Stimulated activated naive CD8-positive, alpha-beta T cell treated with anti-CD3 and anti-CD28 coated beads, Interleukin-15, amount 100 ng/mL, for 72 hours (primary cell): ENCODE measurements at regions not wholly inside any gene's neighbourhood (a gene's known extent, or its start where the extent isn't known, plus 50 kb on each side); places are given as distances from the start of the nearest gene placed in this dataset.
"Not testable (repeated sequence)": the region's sequence is repeated elsewhere in the genome, so short reads cannot be mapped to it uniquely, and the experiment has no call there.

ENCODE experiments used
- ATAC-seq: fragments of 150-1000 bp; cut with Tn5 transposase; 2 replicates; pipeline ENCODE4 v1.10.0; 2021; ENCODE audit warnings: mild to moderate bottlenecking, moderate library complexity
- DNase-seq, 2 donors: peaks; one replicate each; pipeline ENCODE4 v3.0.0; 2021 to 2022
- H3K27ac Mint-ChIP-seq, 2 donors: one replicate each; pipeline ENCODE4 v1.8.0; 2022; ENCODE audit warnings: mild to moderate bottlenecking in 2 of 2, mixed read lengths in 2 of 2, moderate library complexity in 2 of 2
- H3K27me3 Mint-ChIP-seq: one replicate; pipeline ENCODE4 v1.8.0; 2022; ENCODE audit warnings: mixed read lengths
- H3K4me1 Mint-ChIP-seq: one replicate; pipeline ENCODE4 v1.8.0; 2022; ENCODE audit warnings: mild to moderate bottlenecking, mixed read lengths
- H3K4me3 Mint-ChIP-seq, 2 donors: one replicate each; pipeline ENCODE4 v1.8.0; 2022; ENCODE audit warnings: mild to moderate bottlenecking in 2 of 2, mixed read lengths in 2 of 2, moderate library complexity in 1 of 2
- H3K9me3 Mint-ChIP-seq, 2 donors: one replicate each; pipeline ENCODE4 v1.8.0; 2022; ENCODE audit warnings: mixed read lengths in 2 of 2

DNA sequence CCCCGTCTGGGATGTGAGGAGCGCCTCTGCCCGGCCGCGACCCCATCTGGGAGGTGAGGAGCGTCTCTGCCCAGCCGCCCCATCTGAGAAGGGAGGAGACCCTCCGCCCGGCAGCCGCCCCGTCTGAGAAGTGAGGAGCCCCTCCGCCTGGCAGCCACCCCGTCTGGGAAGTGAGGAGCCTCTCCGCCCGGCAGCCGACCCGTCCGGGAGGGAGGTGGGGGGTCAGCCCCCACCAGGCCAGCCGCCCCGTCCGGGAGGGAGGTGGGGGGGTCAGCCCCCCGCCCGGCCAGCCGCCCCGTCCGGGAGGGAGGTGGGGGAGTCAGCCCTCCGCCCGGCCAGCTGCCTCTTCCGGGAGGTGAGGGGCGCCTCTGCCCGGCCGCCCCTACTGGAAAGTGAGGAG, 454.4 kb upstream of the CAMK1G start:
- H3K9me3 Mint-ChIP-seq, ATAC-seq, H3K4me1 Mint-ChIP-seq: not testable (repeated sequence)

DNA sequence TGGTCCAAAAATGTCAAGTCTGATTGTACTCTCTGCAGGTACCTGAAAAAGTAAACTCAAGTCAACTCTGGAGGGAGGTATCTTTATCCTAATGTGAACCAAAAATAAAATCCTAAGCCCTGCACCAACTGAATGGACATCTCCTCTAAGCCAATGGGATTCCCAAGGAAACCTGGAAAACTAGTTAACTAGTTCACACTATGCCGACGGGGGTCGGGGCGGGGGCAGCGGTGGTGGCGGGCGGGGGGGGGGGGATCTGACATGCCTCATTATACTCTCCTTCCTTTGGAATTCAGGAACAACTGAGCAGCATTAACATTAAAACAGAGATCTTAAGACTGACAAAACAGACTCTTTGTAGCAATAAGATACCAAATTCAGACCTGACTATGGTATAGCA, 452.6 kb upstream of the CAMK1G start:
- no peak overlapping the region for H3K4me3 Mint-ChIP-seq
- no peaks in the 10 kb centered on the region for H3K27me3 Mint-ChIP-seq
- no peaks in the 10 kb centered on the region for H3K4me1 Mint-ChIP-seq
- DNase-seq: no peak
- no peak for ATAC-seq
- H3K27ac Mint-ChIP-seq: no peak overlapping the region
- H3K9me3 Mint-ChIP-seq: peaks cover 0 to 8% of the 10 kb centered on the region in 2 donors

More for the DNA sequence above, 454.4 kb upstream of the CAMK1G start:
- not testable (repeated sequence) for H3K4me3 Mint-ChIP-seq, H3K27me3 Mint-ChIP-seq, DNase-seq, H3K27ac Mint-ChIP-seq

DNA sequence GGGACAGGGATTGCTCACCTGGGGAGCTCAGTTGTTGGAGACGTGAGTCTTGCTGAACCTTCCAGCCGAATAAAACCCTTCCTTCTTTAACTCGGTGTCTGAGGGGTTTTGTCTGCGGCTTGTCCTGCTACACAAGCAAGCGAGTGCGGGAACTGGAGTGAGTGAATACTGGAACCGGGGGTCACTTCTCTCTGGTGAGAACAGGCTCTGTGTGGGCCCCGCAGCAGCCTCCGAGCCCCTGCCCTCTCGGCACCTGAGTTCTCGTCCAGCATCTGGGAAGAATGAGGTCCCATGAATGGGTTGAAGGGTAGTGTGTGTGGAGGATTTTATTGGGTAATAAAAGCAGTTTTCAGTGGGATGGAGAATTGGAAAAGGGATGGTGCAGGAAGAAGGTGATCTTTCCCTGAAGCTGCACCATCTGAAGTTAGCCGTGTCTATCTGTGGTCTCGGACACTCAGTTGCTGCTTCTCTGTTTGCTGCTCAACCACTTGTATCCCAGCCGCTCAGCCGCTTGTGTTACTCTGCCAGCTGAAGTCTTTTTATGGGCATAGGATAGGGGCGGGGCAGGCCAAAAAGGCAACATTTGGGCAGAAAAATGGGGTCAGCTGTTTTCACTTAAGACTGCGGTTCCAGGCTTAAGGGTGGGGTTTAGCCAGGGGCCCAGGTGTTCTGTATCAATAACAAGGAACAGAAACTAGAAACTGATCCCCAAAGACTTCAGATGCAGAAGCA, 450.6 kb upstream of the CAMK1G start:
- H3K9me3 Mint-ChIP-seq: no peaks in the 10 kb centered on the region
- no peaks in the 10 kb centered on the region for H3K27me3 Mint-ChIP-seq
- H3K27ac Mint-ChIP-seq: no peak overlapping the region
- no peaks in the 10 kb centered on the region for H3K4me1 Mint-ChIP-seq
- no peak overlapping the region for H3K4me3 Mint-ChIP-seq
- DNase-seq (no peak), ATAC-seq (no peak)

DNA sequence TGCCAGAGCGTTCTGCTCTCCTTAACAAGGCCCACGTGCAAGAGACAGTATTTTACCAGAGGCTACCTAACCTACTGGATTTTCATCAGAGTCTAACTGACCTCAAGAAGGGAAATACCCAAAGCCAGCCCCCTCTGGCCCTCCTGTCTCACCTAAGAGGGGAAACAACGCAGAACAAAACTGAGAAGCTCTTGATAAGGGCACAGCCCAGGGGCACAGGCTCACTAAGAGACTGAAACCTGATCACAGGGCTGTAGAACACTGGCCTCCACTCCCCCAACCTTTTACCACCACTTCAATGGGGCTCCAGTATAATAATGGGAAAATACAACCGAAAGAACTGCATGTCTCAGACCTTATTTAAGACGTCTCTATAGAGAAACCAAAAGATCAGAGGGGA, 449.5 kb upstream of the CAMK1G start:
- no peaks in the 10 kb centered on the region for H3K27me3 Mint-ChIP-seq

DNA sequence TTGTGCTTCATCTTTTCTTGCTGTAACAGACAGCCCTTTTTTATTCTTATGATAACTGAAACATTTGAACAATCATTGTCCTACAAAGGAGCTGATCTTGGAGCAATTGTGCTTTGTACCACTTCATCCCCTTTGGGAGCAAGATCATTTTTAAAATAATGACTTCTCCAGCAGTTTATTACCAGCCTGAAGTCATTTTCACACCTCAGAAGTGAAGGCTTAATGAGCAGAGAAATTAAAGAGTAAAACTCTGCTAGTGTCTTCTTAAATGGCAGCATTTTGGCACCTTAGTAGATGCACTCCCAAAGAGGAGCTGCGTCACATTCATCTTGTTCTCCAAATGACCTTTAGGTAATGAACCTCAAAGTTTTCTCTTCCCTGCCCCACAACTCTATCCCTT, 439.6 kb upstream of the CAMK1G start:
- H3K27ac Mint-ChIP-seq: no peak overlapping the region
- no peaks in the 10 kb centered on the region for H3K4me1 Mint-ChIP-seq
- peaks cover 7 to 20% of the 10 kb centered on the region in 2 donors for H3K9me3 Mint-ChIP-seq
- H3K4me3 Mint-ChIP-seq: no peak overlapping the region
- DNase-seq: no peak
- no peak for ATAC-seq
- no peaks in the 10 kb centered on the region for H3K27me3 Mint-ChIP-seq

More for the DNA sequence above, 449.5 kb upstream of the CAMK1G start:
- no peak for DNase-seq
- no peaks in the 10 kb centered on the region for H3K4me1 Mint-ChIP-seq
- no peak for ATAC-seq
- no peak overlapping the region for H3K4me3 Mint-ChIP-seq
- no peak overlapping the region for H3K27ac Mint-ChIP-seq
- H3K9me3 Mint-ChIP-seq: no peaks in the 10 kb centered on the region

DNA sequence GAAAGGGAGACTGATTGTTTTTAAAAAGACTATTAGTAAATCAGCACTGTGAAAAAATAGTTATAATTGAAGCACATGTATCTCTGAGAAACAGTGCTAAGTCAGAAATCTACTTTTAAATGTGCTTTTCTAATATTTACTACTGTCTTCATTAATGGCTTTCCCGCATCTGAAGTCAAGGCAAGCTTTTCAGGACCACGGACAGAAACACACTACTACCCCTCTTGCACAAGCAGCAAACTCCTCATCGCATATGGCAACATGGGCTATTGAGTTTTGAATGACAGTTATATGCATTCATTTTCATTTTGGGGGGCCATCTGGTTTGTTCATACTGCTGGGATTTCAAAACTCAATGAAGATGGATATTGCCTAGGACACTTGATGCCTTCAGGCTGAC, 433.4 kb upstream of the CAMK1G start:
- H3K4me3 Mint-ChIP-seq: no peak overlapping the region
- ATAC-seq (no peak), DNase-seq (no peak)
- no peaks in the 10 kb centered on the region for H3K4me1 Mint-ChIP-seq
- H3K27me3 Mint-ChIP-seq: no peaks in the 10 kb centered on the region
- H3K9me3 Mint-ChIP-seq: peaks cover 0 to 3% of the 10 kb centered on the region in 2 donors
- no peak overlapping the region for H3K27ac Mint-ChIP-seq

DNA sequence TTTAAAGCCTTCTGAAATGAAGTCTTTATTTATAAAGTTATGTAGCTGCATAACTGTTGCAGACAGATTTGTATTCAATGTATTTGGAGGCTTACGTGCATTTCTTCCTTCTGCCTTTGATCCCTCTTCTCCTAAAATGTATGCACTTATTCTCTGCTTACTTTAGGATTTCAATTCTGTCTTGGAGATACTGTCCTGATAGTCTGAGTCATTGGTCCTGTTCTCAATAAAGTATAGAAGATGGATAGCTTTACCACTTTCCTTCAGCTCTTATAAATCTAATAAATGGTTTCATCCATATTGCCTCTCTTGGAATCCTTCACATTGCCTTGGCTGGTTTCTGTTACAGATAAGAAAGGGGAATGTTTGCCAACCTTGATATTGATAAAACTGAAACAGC, 430.1 kb upstream of the CAMK1G start:
- Mint-ChIP-seq H3K4me3 (no peak overlapping the region), H3K4me1 (no peaks in the 10 kb centered on the region), H3K27me3 (no peaks in the 10 kb centered on the region), H3K27ac (no peak overlapping the region), H3K9me3 (no peaks in the 10 kb centered on the region)
- ATAC-seq: no peak
- no peak for DNase-seq

DNA sequence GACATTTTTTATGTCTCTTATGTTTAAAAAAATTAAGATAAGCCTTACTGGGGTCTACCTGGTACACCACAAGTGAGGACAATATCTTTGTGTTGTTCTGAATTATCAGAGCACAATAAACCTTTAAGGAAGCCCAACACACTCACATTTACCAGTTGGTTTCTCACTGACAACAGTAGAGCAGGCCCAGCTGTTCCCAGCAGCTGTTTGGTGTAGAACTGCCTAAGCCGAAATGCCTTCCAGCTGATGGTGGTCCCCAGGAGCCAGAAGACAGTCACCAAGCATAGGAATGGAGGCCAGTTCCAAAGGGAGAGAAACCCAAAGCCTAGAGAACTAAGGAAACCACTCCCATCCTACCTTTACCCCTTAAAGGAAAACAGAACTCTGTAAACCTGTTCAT, 428.6 kb upstream of the CAMK1G start:
- no peaks in the 10 kb centered on the region for H3K9me3 Mint-ChIP-seq
- no peak overlapping the region for H3K4me3 Mint-ChIP-seq
- H3K4me1 Mint-ChIP-seq: no peaks in the 10 kb centered on the region
- no peaks in the 10 kb centered on the region for H3K27me3 Mint-ChIP-seq
- ATAC-seq (no peak), DNase-seq (no peak)
- H3K27ac Mint-ChIP-seq: no peak overlapping the region

DNA sequence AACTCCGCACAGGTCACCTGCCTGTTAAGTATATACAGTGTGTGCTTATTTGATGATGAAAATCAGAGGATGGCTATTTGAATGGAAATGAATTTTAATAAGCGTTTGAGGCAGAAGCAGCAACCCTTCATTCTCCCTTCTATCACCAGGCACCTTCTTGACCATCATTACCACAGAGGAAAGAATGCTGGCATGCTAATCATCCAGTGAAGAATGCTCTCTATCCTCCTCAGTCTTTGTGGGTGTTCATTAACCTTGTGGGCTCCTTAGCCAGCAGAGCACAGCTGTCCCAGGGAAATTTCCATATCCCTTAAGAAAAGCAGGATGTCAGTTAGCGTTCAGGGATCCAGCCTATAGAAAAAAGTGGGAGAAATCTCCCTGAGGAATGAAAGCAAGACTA, 428.0 kb upstream of the CAMK1G start:
- DNase-seq: no peak
- no peaks in the 10 kb centered on the region for H3K4me1 Mint-ChIP-seq
- H3K27me3 Mint-ChIP-seq: no peaks in the 10 kb centered on the region
- no peaks in the 10 kb centered on the region for H3K9me3 Mint-ChIP-seq
- no peak overlapping the region for H3K27ac Mint-ChIP-seq
- ATAC-seq: no peak
- H3K4me3 Mint-ChIP-seq: no peak overlapping the region

DNA sequence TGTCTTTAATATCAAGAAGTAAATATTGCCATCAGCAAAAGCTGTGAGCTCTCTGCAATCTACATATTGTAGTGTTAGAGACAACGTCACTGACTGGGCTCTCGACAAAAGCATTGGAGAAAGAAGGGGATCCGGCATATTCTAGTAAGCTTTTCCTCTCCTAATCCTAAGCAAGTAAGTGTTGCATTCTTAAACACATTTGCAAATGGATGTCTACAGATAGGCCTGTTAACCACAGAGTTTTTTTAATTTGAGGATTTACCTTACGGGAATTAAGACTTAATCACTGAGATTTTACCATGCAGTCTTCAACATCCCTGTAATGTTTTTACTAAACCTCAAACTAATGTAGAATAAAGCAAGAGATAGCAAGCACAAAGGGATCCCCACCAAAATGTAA, 426.5 kb upstream of the CAMK1G start:
- no peak for ATAC-seq
- no peak overlapping the region for H3K4me3 Mint-ChIP-seq
- DNase-seq: no peak

DNA sequence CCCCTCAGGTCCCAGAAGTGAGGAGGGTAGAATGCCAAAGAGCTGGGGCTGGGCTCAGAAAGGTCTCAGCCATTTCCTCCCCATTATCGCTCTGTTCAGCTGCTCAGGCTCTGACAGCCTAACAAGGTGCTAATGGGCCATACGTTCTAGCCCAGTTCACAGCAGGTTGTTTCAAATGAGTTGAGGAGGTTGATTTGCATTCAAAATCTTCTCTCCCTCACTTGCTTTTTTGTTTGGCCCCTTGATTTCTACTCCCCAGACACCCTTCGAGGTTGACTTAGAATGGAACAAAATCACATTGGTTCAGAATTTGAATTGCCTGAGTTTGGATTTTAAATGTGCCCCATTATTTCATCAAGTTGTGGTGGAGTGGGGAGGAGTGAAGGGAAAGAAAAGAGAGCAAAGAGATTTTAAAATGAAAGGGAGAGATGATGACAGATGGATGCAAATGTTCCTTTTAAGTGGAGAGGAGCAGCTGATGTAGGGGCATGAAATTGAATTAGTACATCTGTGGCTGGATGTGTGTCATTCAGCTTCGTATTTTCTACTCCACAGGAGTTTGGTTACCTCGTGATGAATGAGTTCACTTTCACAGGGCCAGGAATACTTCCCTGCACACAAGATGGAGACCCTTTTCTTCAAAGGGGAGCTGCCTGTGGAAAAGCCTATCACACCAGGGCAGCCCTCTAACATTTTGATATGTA, 425.8 kb upstream of the CAMK1G start:
- no peak for DNase-seq
- H3K27ac Mint-ChIP-seq: no peak overlapping the region
- no peaks in the 10 kb centered on the region for H3K9me3 Mint-ChIP-seq
- ATAC-seq: no peak
- H3K4me3 Mint-ChIP-seq: no peak overlapping the region
- no peaks in the 10 kb centered on the region for H3K4me1 Mint-ChIP-seq
- no peaks in the 10 kb centered on the region for H3K27me3 Mint-ChIP-seq

More for the DNA sequence above, 426.5 kb upstream of the CAMK1G start:
- no peak overlapping the region for H3K27ac Mint-ChIP-seq
- no peaks in the 10 kb centered on the region for H3K4me1 Mint-ChIP-seq
- no peaks in the 10 kb centered on the region for H3K27me3 Mint-ChIP-seq
- no peaks in the 10 kb centered on the region for H3K9me3 Mint-ChIP-seq

DNA sequence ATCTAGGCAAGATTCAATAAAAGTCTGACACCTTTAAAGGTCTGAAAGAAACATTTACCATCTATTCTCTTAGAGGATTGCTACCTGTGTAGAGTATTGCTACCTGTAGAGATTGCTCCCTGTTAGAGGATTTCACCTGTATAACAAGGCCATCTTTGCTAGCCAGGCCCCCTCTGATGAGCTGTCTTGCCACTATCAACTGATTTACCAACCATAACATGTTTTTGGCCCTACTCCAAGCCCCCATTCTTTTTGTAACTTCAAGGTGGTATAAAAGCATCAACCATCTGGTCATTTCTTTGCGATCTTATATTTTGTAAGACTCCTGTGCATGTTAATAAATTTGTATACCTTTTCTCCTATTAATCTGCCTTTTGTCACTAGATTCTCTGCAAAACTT, 424.7 kb upstream of the CAMK1G start:
- no peak overlapping the region for H3K27ac Mint-ChIP-seq
- no peaks in the 10 kb centered on the region for H3K27me3 Mint-ChIP-seq
- no peak overlapping the region for H3K4me3 Mint-ChIP-seq
- no peaks in the 10 kb centered on the region for H3K9me3 Mint-ChIP-seq
- H3K4me1 Mint-ChIP-seq: no peaks in the 10 kb centered on the region
- no peak for DNase-seq
- ATAC-seq: no peak

DNA sequence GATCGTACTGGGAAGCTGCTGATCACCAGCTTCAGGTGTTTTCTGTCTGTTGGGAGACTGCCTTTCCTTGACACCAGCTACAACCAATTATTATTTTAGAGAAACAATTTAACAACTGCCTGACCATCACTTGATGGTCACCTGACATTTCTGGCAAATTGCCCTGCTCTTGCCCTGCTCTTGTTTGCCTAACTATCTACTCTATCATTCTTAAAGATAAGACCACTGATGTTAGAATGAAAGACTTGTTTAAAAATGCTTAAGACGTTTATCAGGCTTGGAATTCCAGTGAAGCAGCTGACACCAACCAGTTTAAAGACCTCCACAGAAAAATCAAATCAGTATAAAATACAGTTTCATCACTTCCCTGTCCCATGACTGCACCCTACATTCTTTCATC, 423.3 kb upstream of the CAMK1G start:
- Mint-ChIP-seq H3K4me1 (no peaks in the 10 kb centered on the region), H3K27me3 (no peaks in the 10 kb centered on the region), H3K4me3 (no peak overlapping the region), H3K27ac (no peak overlapping the region), H3K9me3 (no peaks in the 10 kb centered on the region)
- ATAC-seq: no peak
- DNase-seq: no peak

DNA sequence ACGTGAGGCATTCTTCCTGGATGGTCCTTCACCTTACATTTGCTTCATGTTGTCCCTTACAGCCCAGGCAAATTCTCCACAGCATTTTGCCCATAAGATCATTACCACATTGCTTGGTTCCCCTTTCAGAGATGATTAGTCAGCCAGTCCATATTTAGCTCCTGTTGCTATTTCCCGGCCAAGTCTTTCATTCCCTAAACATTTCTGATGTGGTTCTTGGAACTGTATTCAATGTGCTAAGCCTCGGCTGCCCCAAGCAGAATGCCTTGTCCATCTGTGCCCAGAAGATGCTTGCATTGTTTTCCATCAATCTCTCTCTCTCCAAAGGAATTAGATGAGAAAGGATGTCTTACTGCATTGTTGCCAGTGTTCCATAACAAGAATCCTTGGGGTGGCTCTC, 420.9 kb upstream of the CAMK1G start:
- H3K27ac Mint-ChIP-seq: no peak overlapping the region

DNA sequence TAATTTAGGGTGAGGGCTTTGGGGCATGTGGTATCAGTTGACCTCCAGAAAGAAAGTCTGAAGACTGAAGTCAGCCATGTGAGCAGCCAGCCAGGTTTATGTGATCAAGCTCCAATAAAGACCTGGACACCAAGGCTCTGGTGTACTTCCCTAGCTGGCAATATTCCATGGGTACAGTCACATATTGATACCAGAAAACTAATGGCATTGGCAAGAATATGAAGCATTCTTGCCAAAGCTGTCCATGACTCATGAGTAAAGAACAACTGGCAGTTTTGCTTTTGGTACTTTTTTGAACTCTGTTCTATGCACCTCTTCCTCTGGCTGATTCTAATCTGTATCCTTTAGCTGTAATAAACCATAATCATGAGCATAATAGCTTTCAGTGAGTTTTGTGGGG, 415.3 kb upstream of the CAMK1G start:
- Mint-ChIP-seq H3K4me3 (no peak overlapping the region), H3K9me3 (peaks cover 0 to 6% of the 10 kb centered on the region in 2 donors), H3K4me1 (no peaks in the 10 kb centered on the region), H3K27me3 (no peaks in the 10 kb centered on the region), H3K27ac (no peak overlapping the region)
- DNase-seq (no peak), ATAC-seq (no peak)

More for the DNA sequence above, 420.9 kb upstream of the CAMK1G start:
- Mint-ChIP-seq H3K4me3 (no peak overlapping the region), H3K4me1 (no peaks in the 10 kb centered on the region), H3K9me3 (no peaks in the 10 kb centered on the region), H3K27me3 (no peaks in the 10 kb centered on the region)
- ATAC-seq: no peak
- no peak for DNase-seq

DNA sequence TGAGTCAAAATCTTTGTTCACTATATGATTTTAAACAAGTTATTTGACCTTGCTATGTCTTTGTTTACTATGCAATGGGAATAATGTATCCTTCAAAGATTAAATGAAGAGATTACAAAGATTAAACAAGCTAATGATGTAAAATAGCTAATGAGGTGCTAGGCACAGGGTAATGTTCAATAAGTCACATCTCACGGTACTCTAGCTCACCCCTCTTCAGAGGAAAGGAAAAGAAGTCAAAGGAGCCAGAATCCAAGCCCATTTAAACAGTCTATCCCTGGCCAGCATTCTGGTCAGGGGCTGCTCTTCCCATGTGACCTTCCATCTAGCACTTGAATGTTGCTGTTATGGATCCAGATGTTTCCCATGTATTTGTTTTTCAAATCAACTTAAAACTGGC, 412.4 kb upstream of the CAMK1G start:
- no peak overlapping the region for H3K27ac Mint-ChIP-seq
- ATAC-seq: no peak
- no peaks in the 10 kb centered on the region for H3K4me1 Mint-ChIP-seq
- no peaks in the 10 kb centered on the region for H3K27me3 Mint-ChIP-seq
- H3K4me3 Mint-ChIP-seq: no peak overlapping the region
- H3K9me3 Mint-ChIP-seq: peaks cover 0 to 6% of the 10 kb centered on the region in 2 donors
- no peak for DNase-seq

DNA sequence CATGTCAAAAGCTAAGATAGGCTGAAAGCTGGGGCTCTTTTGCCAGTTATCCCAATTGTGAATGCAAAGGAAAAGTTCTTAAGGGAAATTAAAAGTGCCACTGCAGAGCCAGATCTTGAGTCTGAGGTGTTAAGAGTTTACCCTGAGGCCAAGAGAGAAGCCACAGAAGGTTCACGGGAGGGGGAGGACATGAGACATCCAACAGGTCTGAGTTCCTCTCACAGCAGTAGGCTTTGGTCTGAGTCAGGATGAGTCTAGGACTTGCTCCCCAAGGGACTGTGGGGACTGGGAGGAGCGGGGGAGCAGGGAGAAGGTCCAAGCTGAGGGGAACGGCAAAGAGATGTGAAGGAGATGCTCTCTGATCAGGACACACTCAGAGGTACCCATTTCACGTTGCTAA, 411.2 kb upstream of the CAMK1G start:
- H3K4me1 Mint-ChIP-seq: no peaks in the 10 kb centered on the region
- no peak for ATAC-seq
- H3K4me3 Mint-ChIP-seq: no peak overlapping the region
- H3K27me3 Mint-ChIP-seq: no peaks in the 10 kb centered on the region
- DNase-seq: no peak
- H3K9me3 Mint-ChIP-seq: peaks cover 0 to 6% of the 10 kb centered on the region in 2 donors
- H3K27ac Mint-ChIP-seq: no peak overlapping the region
